GM10266 (cell line): ENCODE measurements at regions not wholly inside any gene's neighbourhood (a gene's known extent, or its start where the extent isn't known, plus 50 kb on each side); places are given as distances from the start of the nearest gene placed in this dataset.

Experiments used
- DNase-seq: peaks from one replicate; pipeline ENCODE4 v3.0.0; 2012; ENCODE audit errors: extremely low spot score
- CTCF ChIP-seq: IDR thresholded peaks from 2 replicates; pipeline ENCODE4 v1.5.1; 2012; ENCODE audit warnings: mild to moderate bottlenecking, low read depth; ENCODE audit not compliant: control insufficient read depth, insufficient read depth; ENCODE audit errors: missing control alignments

GRCh38 chr4:52369649-52370048, 289.5 kb downstream of the USP46 start:
- no peak for DNase-seq
- no peak for TF ChIP-seq CTCF

- TF ChIP-seq CTCF: no peak
- DNase-seq: no peak
These were observed 288.5 kb downstream of the USP46 start for GRCh38 chr4:52370576-52370975.

- TF ChIP-seq CTCF: no peak
- no peak for DNase-seq
These were observed 287.3 kb downstream of the USP46 start for GRCh38 chr4:52371841-52372240.

GRCh38 chr4:52372269-52372668, 286.8 kb downstream of the USP46 start:
- TF ChIP-seq CTCF: no peak
- DNase-seq: no peak

- DNase-seq: no peak
- TF ChIP-seq CTCF: no peak
These were observed 286.4 kb downstream of the USP46 start for GRCh38 chr4:52372747-52373146.

GRCh38 chr4:52373650-52374049, 285.5 kb downstream of the USP46 start:
- no peak for DNase-seq
- no peak for TF ChIP-seq CTCF

GRCh38 chr4:52374877-52375276, 284.2 kb downstream of the USP46 start:
- TF ChIP-seq CTCF: no peak
- DNase-seq: no peak
